ENCODE measurements at regions not wholly inside any gene's neighbourhood (a gene's known extent, or its start where the extent isn't known, plus 50 kb on each side); places are given as distances from the start of the nearest gene placed in this dataset.

- DNase-seq: no peak
- Histone ChIP-seq H3K27ac (no peak overlapping the region), H3K4me1 (no peaks in the 10 kb centered on the region), H3K9me3 (no peaks in the 10 kb centered on the region), H3K4me3 (no peak overlapping the region), H3K36me3 (no peaks in the 10 kb centered on the region), H3K27me3 (no peaks in the 10 kb centered on the region)
- WGBS, 2 donors: 88 to 89% methylated on average over 2 to 3 of the region's 3 CpGs
- no peak for TF ChIP-seq CTCF (IDR thresholded peaks at IDR 0.05)
- no peak for TF ChIP-seq POLR2A (IDR thresholded peaks at IDR 0.05)
- intact Hi-C loops (cut with DNase I): no loop called here
These were observed 187.9 kb downstream of the MIS18A start for GRCh38 chr21:32090956-32091355.

DNA sequence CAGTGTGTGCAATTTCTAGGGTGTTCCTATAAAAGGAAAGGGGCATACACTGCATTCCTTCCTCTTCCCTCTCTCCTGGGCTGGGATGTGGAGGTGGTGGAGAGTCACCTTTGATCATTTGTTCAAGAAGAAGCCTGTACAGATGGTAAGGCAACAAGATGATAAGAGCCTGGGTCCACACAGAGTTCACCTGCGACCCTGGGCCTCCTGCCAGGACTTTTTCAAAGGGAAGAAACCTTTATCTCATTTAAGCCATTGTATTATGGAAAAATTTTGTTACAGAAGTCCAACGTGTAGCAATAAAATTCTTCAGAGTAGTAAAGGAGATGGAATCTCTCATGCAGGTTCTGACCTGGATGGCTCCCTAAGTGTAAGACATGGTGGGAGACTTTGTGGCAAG is 189.1 kb downstream of the MIS18A start:
- H3K4me1 ChIP-seq: no peaks in the 10 kb centered on the region
- no peak overlapping the region for H3K27ac ChIP-seq
- no peak overlapping the region for H3K4me3 ChIP-seq
- DNase-seq: no peak
- 33 to 41% methylated on average over 2 of the region's 2 CpGs for WGBS, 2 donors
- intact Hi-C loops (cut with DNase I): no loop called here
- peaks cover 0 to 3% (median 0%) of the 10 kb centered on the region in 4 donors for H3K27me3 ChIP-seq
- no peaks in the 10 kb centered on the region for H3K36me3 ChIP-seq
- TF ChIP-seq POLR2A (IDR thresholded peaks at IDR 0.05) (no peak), CTCF (IDR thresholded peaks at IDR 0.05) (no peak)
- H3K9me3 ChIP-seq: no peaks in the 10 kb centered on the region

GRCh38 chr21:32088471-32088870 is 190.4 kb downstream of the MIS18A start:
- intact Hi-C loops (cut with DNase I): no loop called here
- H3K9me3 ChIP-seq: no peaks in the 10 kb centered on the region
- no peak overlapping the region for H3K4me3 ChIP-seq
- no peak for DNase-seq
- TF ChIP-seq POLR2A (IDR thresholded peaks at IDR 0.05): no peak
- no peak for TF ChIP-seq CTCF (IDR thresholded peaks at IDR 0.05)
- no peaks in the 10 kb centered on the region for H3K4me1 ChIP-seq
- H3K27ac ChIP-seq: no peak overlapping the region
- H3K27me3 ChIP-seq: peaks cover 0 to 9% (median 0%) of the 10 kb centered on the region in 4 donors
- H3K36me3 ChIP-seq: no peaks in the 10 kb centered on the region

DNA sequence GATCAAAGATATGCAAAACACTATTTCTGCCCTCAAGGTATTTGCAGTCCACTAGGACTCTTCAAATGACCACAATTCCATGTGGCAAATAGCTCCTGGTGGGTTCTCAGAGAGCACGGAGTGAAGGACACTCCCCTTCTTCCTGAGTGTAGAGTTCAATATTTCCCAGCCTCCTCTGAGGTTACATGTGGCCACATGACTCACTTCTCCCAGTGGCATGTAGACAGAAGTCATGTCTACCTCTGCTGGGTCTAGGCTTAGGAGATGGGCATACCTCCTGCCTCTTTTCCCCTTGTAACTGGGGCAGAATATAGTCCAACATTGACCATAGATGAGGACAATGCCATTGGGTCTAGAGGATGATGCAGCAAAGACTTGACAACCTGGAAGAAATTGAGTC is 191.4 kb downstream of the MIS18A start:
- TF ChIP-seq CTCF (IDR thresholded peaks at IDR 0.05): no peak
- Histone ChIP-seq H3K36me3 (no peaks in the 10 kb centered on the region), H3K27ac (no peak overlapping the region), H3K4me1 (no peaks in the 10 kb centered on the region), H3K4me3 (no peak overlapping the region), H3K27me3 (peaks cover 0 to 9% (median 0%) of the 10 kb centered on the region in 4 donors), H3K9me3 (no peaks in the 10 kb centered on the region)
- no peak for DNase-seq
- intact Hi-C loops (cut with DNase I): no loop called here
- 50 to 61% methylated on average over 1 of the region's 1 CpG for WGBS, 2 donors

GRCh38 chr21:32083197-32083596 is 195.7 kb downstream of the MIS18A start:
- H3K4me3 ChIP-seq: no peak overlapping the region
- peaks cover 0 to 13% (median 0%) of the 10 kb centered on the region in 4 donors for H3K27me3 ChIP-seq
- H3K4me1 ChIP-seq: no peaks in the 10 kb centered on the region
- TF ChIP-seq POLR2A (IDR thresholded peaks at IDR 0.05) (no peak), CTCF (IDR thresholded peaks at IDR 0.05) (no peak)
- intact Hi-C loops (cut with DNase I): no loop called here
- DNase-seq: no peak
- H3K9me3 ChIP-seq: no peaks in the 10 kb centered on the region
- H3K36me3 ChIP-seq: no peaks in the 10 kb centered on the region
- no peak overlapping the region for H3K27ac ChIP-seq
- WGBS, 2 donors: 16 to 26% methylated on average over 2 of the region's 2 CpGs
